GM18870 (cell line): ENCODE measurements at regions not wholly inside any gene's neighbourhood (a gene's known extent, or its start where the extent isn't known, plus 50 kb on each side); places are given as distances from the start of the nearest gene placed in this dataset.
A peak's percentile ranks its signal among the peaks of the same experiment; 100 is the strongest.
"Not testable (repeated sequence)": the region's sequence is repeated elsewhere in the genome, so short reads cannot be mapped to it uniquely, and the experiment has no call there.

Experiments used
- ATAC-seq: cut with Tn5 transposase; IDR thresholded peaks from one replicate; pipeline ENCODE4 v1.9.1; 2021; ENCODE audit warnings: moderate library complexity; ENCODE audit not compliant: unreplicated experiment

- ATAC-seq = not testable (repeated sequence)
These were observed 50.7 kb downstream of the PPIAL4D start for GRCh38 chr1:145191272-145191675.

DNA sequence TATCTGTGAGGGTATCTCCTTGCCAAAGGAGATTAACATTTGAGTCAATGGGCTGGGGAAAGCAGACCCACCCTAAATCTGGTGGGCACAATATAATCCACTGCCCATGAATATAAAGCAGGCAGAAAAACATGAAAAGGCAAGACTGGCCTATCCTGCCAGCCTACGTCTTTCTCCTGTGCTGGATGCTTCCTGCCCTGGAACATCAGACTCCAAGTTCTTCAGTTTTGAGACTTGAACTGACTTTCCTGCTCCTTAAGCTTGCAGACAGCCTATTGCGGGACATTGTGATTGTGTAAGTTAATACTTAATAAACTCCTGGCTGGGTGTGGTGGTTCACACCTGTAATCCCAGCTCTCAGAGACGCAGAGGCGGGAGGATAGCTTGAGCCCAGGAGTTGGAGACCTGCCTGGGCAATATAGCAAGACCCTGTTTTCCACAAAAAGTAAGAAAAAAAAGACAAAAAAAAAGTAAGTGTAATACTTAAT lies 52.4 kb downstream of the PPIAL4D start:
- not testable (repeated sequence) for ATAC-seq

DNA sequence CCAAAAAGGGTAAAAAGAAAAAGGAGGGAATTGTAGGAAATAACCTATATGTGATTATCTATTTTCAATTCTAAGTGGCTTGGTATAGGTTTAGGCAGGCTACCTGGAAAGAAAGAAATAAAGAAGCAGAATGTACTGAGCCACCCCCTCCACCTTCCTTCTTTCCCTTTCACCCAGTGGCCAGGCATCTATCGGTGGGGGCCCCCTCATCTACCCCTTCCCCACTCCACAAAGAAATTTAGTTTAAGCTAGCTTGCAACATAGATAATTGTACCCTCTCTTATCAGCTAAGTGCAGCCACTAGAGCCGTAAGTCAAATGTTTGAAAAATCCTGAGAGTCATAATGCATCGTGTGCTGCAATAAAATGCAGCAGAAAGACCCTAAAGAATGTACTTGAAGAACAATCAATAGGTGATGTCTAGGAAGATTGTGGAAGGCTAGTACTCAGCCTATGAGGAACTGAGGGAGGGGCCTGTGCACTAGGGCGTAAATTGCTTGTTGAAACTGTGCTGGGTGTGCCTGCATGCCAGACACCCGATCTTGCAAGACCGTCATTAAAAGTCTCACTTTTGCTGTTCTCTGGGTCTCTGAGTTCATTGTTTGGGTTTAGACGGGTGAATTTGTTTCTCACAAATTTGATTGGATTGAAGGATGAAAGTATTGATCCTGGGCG lies 53.0 kb downstream of the PPIAL4D start:
- ATAC-seq = not testable (repeated sequence)

DNA sequence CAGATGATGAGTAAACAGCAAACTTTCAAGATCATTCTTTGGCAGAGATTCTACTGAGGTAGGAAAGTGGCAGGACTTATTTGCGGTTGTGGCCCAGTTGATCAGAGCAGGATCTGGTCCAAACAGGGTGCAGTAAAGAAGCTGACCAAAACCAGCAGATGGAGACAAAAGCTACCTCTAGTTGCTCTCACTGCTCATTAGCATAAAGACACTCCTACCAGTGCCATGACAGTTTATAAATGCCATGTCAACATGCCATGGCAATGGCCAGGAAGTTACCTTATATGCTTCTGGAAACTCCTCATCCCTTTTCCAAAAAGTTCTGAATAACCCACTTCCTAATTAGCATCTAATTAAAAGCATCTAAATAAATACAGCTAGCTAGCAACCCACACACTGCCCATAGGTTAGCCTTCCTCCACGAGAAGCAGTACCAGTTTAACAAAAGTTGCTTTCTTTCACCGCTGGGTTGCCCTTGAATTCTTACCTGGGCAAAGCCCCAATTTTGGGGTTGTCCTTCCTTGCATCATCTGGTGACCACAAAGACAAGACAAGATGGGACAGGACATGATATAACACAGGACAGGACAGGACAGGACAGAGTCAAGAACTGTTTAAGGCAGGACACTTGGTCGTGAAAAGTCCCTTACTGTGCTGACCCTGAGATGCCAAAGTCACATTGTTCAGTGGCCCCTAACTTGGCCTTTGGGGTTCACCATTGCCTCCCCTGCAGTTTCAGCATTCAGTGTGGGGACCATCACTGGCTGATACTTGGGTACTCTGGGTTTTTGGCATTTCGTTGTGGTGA lies 59.2 kb downstream of the PPIAL4D start:
- ATAC-seq = peak; percentile 52

DNA sequence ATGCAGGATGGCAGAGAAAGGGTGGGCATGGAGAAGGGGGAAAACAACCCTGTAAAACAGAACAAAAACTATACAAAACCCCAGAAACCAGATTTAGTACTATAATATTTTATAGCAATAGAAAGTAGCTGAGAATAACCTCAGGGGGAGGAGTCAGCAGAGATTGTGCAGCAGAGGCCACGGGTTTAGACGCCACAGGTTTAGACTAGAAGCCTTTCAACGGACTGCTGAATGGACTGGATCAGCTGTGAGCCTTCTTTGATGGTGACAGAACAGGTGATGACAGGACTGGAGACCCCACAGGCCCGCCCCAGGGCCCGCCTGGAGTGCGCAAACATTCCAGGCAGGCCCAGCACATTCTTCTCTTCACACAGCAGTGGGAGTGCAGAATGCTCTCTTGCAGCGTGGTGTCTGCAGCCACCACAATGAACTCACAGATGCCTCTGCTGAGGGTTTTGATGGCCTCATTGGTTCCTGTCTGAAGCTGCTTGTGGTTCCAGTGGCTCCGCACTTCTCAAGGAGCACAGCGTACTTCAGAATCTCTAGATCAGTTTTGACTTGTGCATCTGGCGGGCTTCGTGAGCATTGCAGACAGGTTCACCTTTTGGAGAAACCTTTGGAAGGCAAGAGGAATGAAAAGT lies 65.6 kb downstream of the PPIAL4D start:
- ATAC-seq = not testable (repeated sequence)

DNA sequence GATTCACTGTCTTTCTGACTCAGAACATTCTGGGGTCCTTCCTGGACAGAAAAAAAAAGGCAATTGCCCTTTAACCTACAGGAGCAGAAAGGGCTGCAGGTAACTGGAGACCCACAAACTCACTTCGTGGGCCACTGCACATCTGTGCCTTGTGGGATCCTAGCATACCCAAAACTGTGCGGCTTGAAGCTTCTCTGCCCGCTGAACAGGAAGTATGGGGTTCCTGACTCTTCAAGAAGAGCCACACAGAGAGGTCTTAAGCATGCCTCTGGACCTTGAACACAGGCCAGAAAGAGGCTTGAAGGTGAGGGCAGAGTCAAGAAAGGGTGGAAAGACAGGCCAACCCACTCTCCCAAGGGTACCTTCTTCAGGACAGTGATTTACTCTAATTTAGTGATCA lies 67.6 kb downstream of the PPIAL4D start:
- ATAC-seq = not testable (repeated sequence)

GRCh38 chr1:145168220-145168848 lies 72.6 kb downstream of the FAM72D start:
- not testable (repeated sequence) for ATAC-seq

GRCh38 chr1:145164360-145164759 lies 68.6 kb downstream of the FAM72D start:
- not testable (repeated sequence) for ATAC-seq
